ENCODE measurements at regions not wholly inside any gene's neighbourhood (a gene's known extent, or its start where the extent isn't known, plus 50 kb on each side); places are given as distances from the start of the nearest gene placed in this dataset.

DNA sequence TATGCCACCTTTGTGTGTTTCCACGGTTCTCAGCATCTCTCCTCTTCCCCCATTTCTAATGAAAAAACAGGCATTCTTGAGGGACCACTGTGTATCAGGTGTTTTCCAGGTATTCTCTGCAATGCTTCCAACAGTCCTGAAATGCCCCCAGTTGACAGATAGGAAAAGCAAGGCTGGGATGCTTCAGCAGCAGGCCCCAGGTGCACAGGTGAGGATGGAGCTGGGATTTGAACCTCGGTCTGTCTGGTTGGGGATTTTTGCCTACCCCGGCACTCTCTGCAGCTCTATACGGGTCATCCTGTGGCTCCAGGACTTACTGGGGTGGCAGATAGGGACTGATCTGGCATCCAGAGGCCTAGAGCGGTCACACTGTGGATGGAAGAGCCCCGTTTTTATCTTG, 180.5 kb upstream of the GSE1 start:
- H3K9me3 Mint-ChIP-seq (ENCODE audit: unreplicated experiment) = no peaks in the 10 kb centered on the region
- no peak overlapping the region for H3K4me3 Mint-ChIP-seq (ENCODE audit: unreplicated experiment)
- H3K4me1 Mint-ChIP-seq (ENCODE audit: unreplicated experiment) = peaks cover 5% of the 10 kb centered on the region
- H3K27me3 Mint-ChIP-seq (ENCODE audit: unreplicated experiment) = peaks cover 3% of the 10 kb centered on the region
- no peak overlapping the region for H3K27ac Mint-ChIP-seq (ENCODE audit: unreplicated experiment)
- H3K36me3 Mint-ChIP-seq (ENCODE audit: low read depth, unreplicated experiment) = peaks cover 3% of the 10 kb centered on the region
- DNase-seq (ENCODE audit: low spot score) = no peak
- TF ChIP-seq, protein P1, sequence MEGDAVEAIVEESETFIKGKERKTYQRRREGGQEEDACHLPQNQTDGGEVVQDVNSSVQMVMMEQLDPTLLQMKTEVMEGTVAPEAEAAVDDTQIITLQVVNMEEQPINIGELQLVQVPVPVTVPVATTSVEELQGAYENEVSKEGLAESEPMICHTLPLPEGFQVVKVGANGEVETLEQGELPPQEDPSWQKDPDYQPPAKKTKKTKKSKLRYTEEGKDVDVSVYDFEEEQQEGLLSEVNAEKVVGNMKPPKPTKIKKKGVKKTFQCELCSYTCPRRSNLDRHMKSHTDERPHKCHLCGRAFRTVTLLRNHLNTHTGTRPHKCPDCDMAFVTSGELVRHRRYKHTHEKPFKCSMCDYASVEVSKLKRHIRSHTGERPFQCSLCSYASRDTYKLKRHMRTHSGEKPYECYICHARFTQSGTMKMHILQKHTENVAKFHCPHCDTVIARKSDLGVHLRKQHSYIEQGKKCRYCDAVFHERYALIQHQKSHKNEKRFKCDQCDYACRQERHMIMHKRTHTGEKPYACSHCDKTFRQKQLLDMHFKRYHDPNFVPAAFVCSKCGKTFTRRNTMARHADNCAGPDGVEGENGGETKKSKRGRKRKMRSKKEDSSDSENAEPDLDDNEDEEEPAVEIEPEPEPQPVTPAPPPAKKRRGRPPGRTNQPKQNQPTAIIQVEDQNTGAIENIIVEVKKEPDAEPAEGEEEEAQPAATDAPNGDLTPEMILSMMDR (IDR thresholded peaks at IDR 0.05; ENCODE audit: unreplicated experiment) = no peak

DNA sequence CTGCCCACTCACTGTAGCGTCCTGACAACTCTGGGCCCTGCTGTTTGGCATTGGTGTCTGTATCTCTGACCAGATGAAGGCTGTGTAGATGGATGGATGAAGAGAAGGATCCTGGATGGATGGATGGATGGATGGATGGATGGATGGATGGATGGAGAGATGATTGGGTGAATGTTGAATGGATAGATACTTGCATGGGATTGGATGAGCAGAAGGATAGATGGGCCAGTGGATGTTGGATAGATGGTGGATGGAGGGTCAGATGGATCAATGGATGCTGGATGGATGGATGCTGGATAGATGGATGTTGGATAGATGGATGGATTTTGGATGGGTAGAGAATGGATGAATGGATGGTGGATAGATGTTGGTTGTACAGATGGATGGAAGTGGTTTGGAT, 179.6 kb upstream of the GSE1 start:
- DNase-seq (ENCODE audit: low spot score) = no peak
- peaks cover 3% of the 10 kb centered on the region for H3K36me3 Mint-ChIP-seq (ENCODE audit: low read depth, unreplicated experiment)
- H3K27ac Mint-ChIP-seq (ENCODE audit: unreplicated experiment) = no peak overlapping the region
- no peaks in the 10 kb centered on the region for H3K9me3 Mint-ChIP-seq (ENCODE audit: unreplicated experiment)
- TF ChIP-seq, protein P1 (IDR thresholded peaks at IDR 0.05; ENCODE audit: unreplicated experiment) = no peak
- H3K4me3 Mint-ChIP-seq (ENCODE audit: unreplicated experiment) = no peak overlapping the region
- peaks cover 6% of the 10 kb centered on the region for H3K4me1 Mint-ChIP-seq (ENCODE audit: unreplicated experiment)
- H3K27me3 Mint-ChIP-seq (ENCODE audit: unreplicated experiment) = peaks cover 6% of the 10 kb centered on the region

DNA sequence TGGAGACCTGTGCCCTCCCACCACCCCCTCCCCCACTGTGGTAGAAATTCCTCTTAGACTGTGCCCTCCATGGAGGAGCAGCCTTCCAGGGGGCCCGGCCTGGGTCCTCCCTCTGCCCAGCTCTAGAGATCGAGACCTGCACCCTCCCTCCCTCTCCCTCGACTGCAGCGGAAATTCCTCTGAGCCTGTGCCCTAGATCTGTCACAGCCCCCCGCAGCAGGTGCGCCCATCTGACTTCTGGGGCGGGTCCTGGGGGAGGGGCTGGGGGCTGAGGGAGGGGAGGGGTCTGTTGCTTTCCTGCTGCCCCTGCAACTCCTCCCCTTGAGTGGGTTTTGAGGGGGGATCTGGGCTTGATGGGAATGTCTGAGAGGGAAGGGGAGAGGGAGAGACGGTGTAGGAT, 177.8 kb upstream of the GSE1 start:
- H3K27me3 Mint-ChIP-seq (ENCODE audit: unreplicated experiment) = peaks cover 7% of the 10 kb centered on the region
- H3K4me3 Mint-ChIP-seq (ENCODE audit: unreplicated experiment) = no peak overlapping the region
- no peak overlapping the region for H3K27ac Mint-ChIP-seq (ENCODE audit: unreplicated experiment)
- TF ChIP-seq, protein P1 (IDR thresholded peaks at IDR 0.05; ENCODE audit: unreplicated experiment) = no peak
- DNase-seq (ENCODE audit: low spot score) = no peak
- H3K4me1 Mint-ChIP-seq (ENCODE audit: unreplicated experiment) = peaks cover 6% of the 10 kb centered on the region
- no peaks in the 10 kb centered on the region for H3K36me3 Mint-ChIP-seq (ENCODE audit: low read depth, unreplicated experiment)
- H3K9me3 Mint-ChIP-seq (ENCODE audit: unreplicated experiment) = no peaks in the 10 kb centered on the region

DNA sequence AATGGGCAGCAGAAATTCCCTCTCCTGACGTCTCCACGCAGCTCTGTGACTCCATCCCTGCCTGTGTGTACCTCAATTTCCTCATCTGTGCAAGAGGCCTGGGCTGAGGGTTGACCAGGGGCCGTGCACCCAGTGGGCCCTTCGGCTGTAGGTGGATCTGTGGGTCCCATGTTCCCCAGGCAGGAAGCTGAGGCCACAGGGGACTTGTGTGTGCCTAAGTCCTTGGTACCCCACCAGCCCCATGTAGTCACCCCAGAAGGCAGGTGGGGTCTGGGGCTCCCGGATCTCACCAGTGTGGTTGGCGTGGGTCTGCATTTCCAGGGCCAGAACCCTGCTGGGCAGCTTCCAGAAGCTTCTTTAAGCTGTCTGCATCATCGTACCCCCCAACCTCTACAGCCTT, 177.4 kb upstream of the GSE1 start:
- H3K36me3 Mint-ChIP-seq (ENCODE audit: low read depth, unreplicated experiment) = no peaks in the 10 kb centered on the region
- no peaks in the 10 kb centered on the region for H3K9me3 Mint-ChIP-seq (ENCODE audit: unreplicated experiment)
- no peak overlapping the region for H3K27ac Mint-ChIP-seq (ENCODE audit: unreplicated experiment)
- peaks cover 7% of the 10 kb centered on the region for H3K27me3 Mint-ChIP-seq (ENCODE audit: unreplicated experiment)
- no peak for DNase-seq (ENCODE audit: low spot score)
- TF ChIP-seq, protein P1 (IDR thresholded peaks at IDR 0.05; ENCODE audit: unreplicated experiment) = no peak
- H3K4me1 Mint-ChIP-seq (ENCODE audit: unreplicated experiment) = peaks cover 6% of the 10 kb centered on the region
- no peak overlapping the region for H3K4me3 Mint-ChIP-seq (ENCODE audit: unreplicated experiment)

DNA sequence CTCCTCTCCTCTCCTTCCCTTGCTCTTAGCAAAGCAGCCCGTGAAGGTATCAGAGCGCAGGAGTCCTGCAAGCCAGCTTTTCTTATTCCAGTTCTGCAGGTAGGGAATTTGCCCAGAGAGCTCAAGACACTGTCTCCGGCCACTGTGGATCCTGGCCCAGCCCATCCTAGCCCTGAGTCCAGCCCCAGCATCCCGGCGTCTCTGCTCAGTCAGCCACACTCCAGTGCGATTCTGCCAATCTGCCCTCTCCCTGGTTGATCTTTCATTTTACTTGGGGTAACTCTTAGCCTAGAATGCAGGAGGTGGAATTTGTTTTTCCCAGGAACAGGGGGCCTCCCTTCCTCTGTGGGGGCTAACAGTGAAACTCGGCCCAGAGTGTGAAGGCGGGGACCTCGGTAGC, 176.9 kb upstream of the GSE1 start:
- TF ChIP-seq, protein P1 (IDR thresholded peaks at IDR 0.05; ENCODE audit: unreplicated experiment) = no peak
- Mint-ChIP-seq H3K4me1 (ENCODE audit: unreplicated experiment) (peaks cover 6% of the 10 kb centered on the region), H3K27ac (ENCODE audit: unreplicated experiment) (no peak overlapping the region), H3K27me3 (ENCODE audit: unreplicated experiment) (peaks cover 7% of the 10 kb centered on the region), H3K4me3 (ENCODE audit: unreplicated experiment) (no peak overlapping the region), H3K9me3 (ENCODE audit: unreplicated experiment) (no peaks in the 10 kb centered on the region), H3K36me3 (ENCODE audit: low read depth, unreplicated experiment) (no peaks in the 10 kb centered on the region)
- no peak for DNase-seq (ENCODE audit: low spot score)

Data from endothelial cell (in vitro differentiated cells).